ENCODE measurements at regions not wholly inside any gene's neighbourhood (a gene's known extent, or its start where the extent isn't known, plus 50 kb on each side); places are given as distances from the start of the nearest gene placed in this dataset.
A peak's percentile ranks its signal among the peaks of the same experiment; 100 is the strongest.

- H3K4me1 ChIP-seq = no peaks in the 10 kb centered on the region
- H3K27me3 ChIP-seq = no peaks in the 10 kb centered on the region
- no peak for DNase-seq
- WGBS, 2 donors (ENCODE audit: low coverage in 1 of 2) = 83 to 84% methylated on average over 4 of the region's 4 CpGs
- intact Hi-C loops (cut with DNase I; ENCODE audit: low total_unique reads) = no loop called here
- in situ Hi-C loops (cut with MboI; ENCODE audit: low pct_ligation_motif_present in 1 of 4, low pct_unique_long_range_greater_than_20kb in 1 of 4, low sequenced_read_pairs in 3 of 4) = no loop called here
- TF ChIP-seq CTCF (IDR thresholded peaks at IDR 0.05) (no peak), EP300 (IDR thresholded peaks at IDR 0.05; ENCODE audit: low read depth) (no peak), POLR2AphosphoS5 (IDR thresholded peaks at IDR 0.05) (no peak), POLR2A (IDR thresholded peaks at IDR 0.05) (no peak)
- H3K9me3 ChIP-seq = no peaks in the 10 kb centered on the region
- no peaks in the 10 kb centered on the region for H3K36me3 ChIP-seq
- H3K27ac ChIP-seq = no peak overlapping the region
- no peak overlapping the region for H3K4me3 ChIP-seq
Measured at GRCh38 chr5:28770307-28770706, 1731.9 kb upstream of the CDH9 start.

- Histone ChIP-seq H3K9me3 (no peaks in the 10 kb centered on the region), H3K27ac (no peak overlapping the region), H3K27me3 (no peaks in the 10 kb centered on the region), H3K4me1 (no peaks in the 10 kb centered on the region), H3K36me3 (no peaks in the 10 kb centered on the region), H3K4me3 (no peak overlapping the region)
- 18 to 19% methylated on average over 2 of the region's 2 CpGs for WGBS, 2 donors (ENCODE audit: low coverage in 1 of 2)
- in situ Hi-C loops (cut with MboI; ENCODE audit: low pct_ligation_motif_present in 1 of 4, low pct_unique_long_range_greater_than_20kb in 1 of 4, low sequenced_read_pairs in 3 of 4) = no loop called here
- DNase-seq = no peak
- intact Hi-C loops (cut with DNase I; ENCODE audit: low total_unique reads) = no loop called here
- peak in 1 of 5 experiments; percentile 20 for TF ChIP-seq CTCF (IDR thresholded peaks at IDR 0.05)
- no peak for TF ChIP-seq POLR2A (IDR thresholded peaks at IDR 0.05)
Measured at GRCh38 chr5:28766565-28767158, 1728.3 kb upstream of the CDH9 start.

- intact Hi-C loops (cut with DNase I; ENCODE audit: low total_unique reads) = loop anchor here (5.0 kb wide), 1 partner anchor 1804 kb away; no protein-coding TSS in a partner anchor
- no peaks in the 10 kb centered on the region for H3K9me3 ChIP-seq
- H3K27ac ChIP-seq = no peak overlapping the region
- DNase-seq = no peak
- TF ChIP-seq CTCF (IDR thresholded peaks at IDR 0.05) = no peak
- no peak for TF ChIP-seq POLR2AphosphoS5 (IDR thresholded peaks at IDR 0.05)
- no peak for TF ChIP-seq POLR2A (IDR thresholded peaks at IDR 0.05)
- no peak for TF ChIP-seq EP300 (IDR thresholded peaks at IDR 0.05; ENCODE audit: low read depth)
- 40 to 67% methylated on average over 1 to 4 of the region's 4 CpGs for WGBS, 2 donors (ENCODE audit: low coverage in 1 of 2)
- H3K4me1 ChIP-seq = no peaks in the 10 kb centered on the region
- in situ Hi-C loops (cut with MboI; ENCODE audit: low pct_ligation_motif_present in 1 of 4, low pct_unique_long_range_greater_than_20kb in 1 of 4, low sequenced_read_pairs in 3 of 4) = no loop called here
- no peaks in the 10 kb centered on the region for H3K36me3 ChIP-seq
- no peak overlapping the region for H3K4me3 ChIP-seq
- no peaks in the 10 kb centered on the region for H3K27me3 ChIP-seq
Measured at GRCh38 chr5:28751396-28751795, 1713.0 kb upstream of the CDH9 start.

GRCh38 chr5:28750251-28750650 lies 1711.9 kb upstream of the CDH9 start:
- TF ChIP-seq EP300 (IDR thresholded peaks at IDR 0.05; ENCODE audit: low read depth) (no peak), POLR2A (IDR thresholded peaks at IDR 0.05) (no peak), CTCF (IDR thresholded peaks at IDR 0.05) (no peak), POLR2AphosphoS5 (IDR thresholded peaks at IDR 0.05) (no peak)

More at GRCh38 chr5:28750251-28750650, 1711.9 kb upstream of the CDH9 start:
- Histone ChIP-seq H3K36me3 (no peaks in the 10 kb centered on the region), H3K27me3 (no peaks in the 10 kb centered on the region), H3K9me3 (no peaks in the 10 kb centered on the region), H3K4me3 (no peak overlapping the region), H3K4me1 (no peaks in the 10 kb centered on the region), H3K27ac (no peak overlapping the region)
- intact Hi-C loops (cut with DNase I; ENCODE audit: low total_unique reads) = loop anchor here (5.0 kb wide), 1 partner anchor 1803 kb away; no protein-coding TSS in a partner anchor
- in situ Hi-C loops (cut with MboI; ENCODE audit: low pct_ligation_motif_present in 1 of 4, low pct_unique_long_range_greater_than_20kb in 1 of 4, low sequenced_read_pairs in 3 of 4) = no loop called here
- no peak for DNase-seq
